ENCODE measurements at regions not wholly inside any gene's neighbourhood (a gene's known extent, or its start where the extent isn't known, plus 50 kb on each side); places are given as distances from the start of the nearest gene placed in this dataset.
"Not testable (repeated sequence)": the region's sequence is repeated elsewhere in the genome, so short reads cannot be mapped to it uniquely, and the experiment has no call there.

DNA sequence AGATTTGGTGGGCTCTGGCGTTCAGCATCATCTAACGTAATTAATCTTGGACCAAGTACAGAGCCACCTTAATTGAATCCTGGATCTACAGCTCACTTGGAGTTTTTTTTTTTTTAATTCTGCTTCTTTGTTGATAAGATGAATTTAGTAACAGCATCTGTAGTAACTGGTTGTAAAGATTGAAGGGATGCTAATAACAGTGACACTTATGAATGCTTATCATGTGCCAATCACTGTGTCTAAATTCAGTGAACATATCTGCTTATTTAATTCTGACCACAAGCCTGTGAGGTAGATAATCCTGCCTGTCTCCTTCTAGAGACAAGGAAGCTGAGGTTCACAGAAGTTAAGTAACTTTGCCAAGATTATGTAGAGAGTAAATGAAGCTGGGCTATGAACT, 408.0 kb downstream of the RWDD3 start:
- no peaks in the 10 kb centered on the region for H4K20me1 ChIP-seq (replicated peaks; ENCODE audit: control insufficient read depth, extremely low read depth, insufficient read depth, low read length)
- CTCF ChIA-PET, result no interaction called here
- no peaks in the 10 kb centered on the region for H3K4me1 ChIP-seq (ENCODE audit: control insufficient read depth, extremely low read depth, insufficient read depth, low read length)
- H3K27me3 ChIP-seq (ENCODE audit: control insufficient read depth in 2 of 2, insufficient read depth in 2 of 2, low read length in 2 of 2), result no peaks in the 10 kb centered on the region
- dilution Hi-C loops (cut with MboI; ENCODE audit: extremely low pct_ligation_motif_present, low sequenced_read_pairs), result no loop called here
- no peak overlapping the region for H3K9ac ChIP-seq (replicated peaks; ENCODE audit: extremely low read depth, insufficient read depth, low read length)
- no peak overlapping the region for H2AFZ ChIP-seq (ENCODE audit: low read depth, low read length)
- no peak overlapping the region for H3K4me3 ChIP-seq (replicated peaks in 1 of 3; ENCODE audit: insufficient read depth in 1 of 3, low read depth in 1 of 3, low read length in 3 of 3)
- H3K9me3 ChIP-seq (replicated peaks; ENCODE audit: control insufficient read depth, insufficient read depth, low read length), result no peaks in the 10 kb centered on the region
- no peaks in the 10 kb centered on the region for H3K9me1 ChIP-seq (replicated peaks; ENCODE audit: control insufficient read depth, extremely low read depth, insufficient read depth, low read length)
- intact Hi-C loops (cut with micrococcal nuclease), result no loop called here
- DNase-seq (ENCODE audit: low read depth, low spot score) (no peak), FAIRE-seq (no peak)
- no peaks in the 10 kb centered on the region for H3K36me3 ChIP-seq (ENCODE audit: control insufficient read depth in 2 of 2, extremely low read depth in 1 of 2, insufficient read depth in 2 of 2, low read length in 2 of 2)
- no peak overlapping the region for H3K4me2 ChIP-seq (ENCODE audit: insufficient read depth, low read length)
- H3K79me2 ChIP-seq (ENCODE audit: control insufficient read depth, insufficient read depth, low read length), result no peaks in the 10 kb centered on the region
- BruUV-seq (replicated peaks), result no TSS peak
- POLR2A ChIA-PET, result no interaction called here
- H3K27ac ChIP-seq (ENCODE audit: insufficient read depth, low read depth, low read length), result no peak overlapping the region
- no peak for TF ChIP-seq POLR2A (IDR thresholded peaks at IDR 0.05; ENCODE audit: low read depth, low read length)
- TF ChIP-seq EZH2 (IDR thresholded peaks at IDR 0.05; ENCODE audit: borderline replicate concordance, low read depth, low read length, severe bottlenecking), result no peak

- Histone ChIP-seq H3K4me3 (replicated peaks in 1 of 3; ENCODE audit: insufficient read depth in 1 of 3, low read depth in 1 of 3, low read length in 3 of 3) (no peak overlapping the region), H3K36me3 (ENCODE audit: control insufficient read depth in 2 of 2, extremely low read depth in 1 of 2, insufficient read depth in 2 of 2, low read length in 2 of 2) (no peaks in the 10 kb centered on the region), H3K9me1 (replicated peaks; ENCODE audit: control insufficient read depth, extremely low read depth, insufficient read depth, low read length) (no peaks in the 10 kb centered on the region), H2AFZ (ENCODE audit: low read depth, low read length) (no peak overlapping the region), H3K9ac (replicated peaks; ENCODE audit: extremely low read depth, insufficient read depth, low read length) (no peak overlapping the region), H3K9me3 (replicated peaks; ENCODE audit: control insufficient read depth, insufficient read depth, low read length) (no peaks in the 10 kb centered on the region), H3K27ac (ENCODE audit: insufficient read depth, low read depth, low read length) (no peak overlapping the region), H3K27me3 (ENCODE audit: control insufficient read depth in 2 of 2, insufficient read depth in 2 of 2, low read length in 2 of 2) (no peaks in the 10 kb centered on the region), H3K4me1 (ENCODE audit: control insufficient read depth, extremely low read depth, insufficient read depth, low read length) (no peaks in the 10 kb centered on the region), H4K20me1 (replicated peaks; ENCODE audit: control insufficient read depth, extremely low read depth, insufficient read depth, low read length) (no peaks in the 10 kb centered on the region), H3K79me2 (ENCODE audit: control insufficient read depth, insufficient read depth, low read length) (no peaks in the 10 kb centered on the region), H3K4me2 (ENCODE audit: insufficient read depth, low read length) (no peak overlapping the region)
- CTCF ChIA-PET, result no interaction called here
- DNase-seq (ENCODE audit: low read depth, low spot score), result no peak
- dilution Hi-C loops (cut with MboI; ENCODE audit: extremely low pct_ligation_motif_present, low sequenced_read_pairs), result no loop called here
- no TSS peak for BruUV-seq (replicated peaks)
- POLR2A ChIA-PET, result no interaction called here
- TF ChIP-seq, protein P1, sequence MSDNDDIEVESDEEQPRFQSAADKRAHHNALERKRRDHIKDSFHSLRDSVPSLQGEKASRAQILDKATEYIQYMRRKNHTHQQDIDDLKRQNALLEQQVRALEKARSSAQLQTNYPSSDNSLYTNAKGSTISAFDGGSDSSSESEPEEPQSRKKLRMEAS (IDR thresholded peaks at IDR 0.05; ENCODE audit: insufficient read depth, insufficient read length), result no peak
- no peak for TF ChIP-seq POLR2A (IDR thresholded peaks at IDR 0.05; ENCODE audit: low read depth, low read length)
- TF ChIP-seq EZH2 (IDR thresholded peaks at IDR 0.05; ENCODE audit: borderline replicate concordance, low read depth, low read length, severe bottlenecking), result no peak
- no peak for TF ChIP-seq JUN (IDR thresholded peaks at IDR 0.05; ENCODE audit: borderline replicate concordance, insufficient read depth, insufficient read length, low read depth)
- TF ChIP-seq FOS (IDR thresholded peaks at IDR 0.05; ENCODE audit: borderline replicate concordance, insufficient read depth, low read length), result no peak
- TF ChIP-seq MYC (IDR thresholded peaks at IDR 0.05; ENCODE audit: low read depth, low read length), result no peak
- TF ChIP-seq POLR2AphosphoS5 (IDR thresholded peaks at IDR 0.05; ENCODE audit: insufficient read depth, low read depth, low read length), result no peak
- no peak for TF ChIP-seq CTCF (IDR thresholded peaks at IDR 0.05; ENCODE audit: extremely low read depth in 1 of 2, insufficient read depth in 1 of 2, low read depth in 1 of 2, low read length in 2 of 2)
- TF ChIP-seq GATA2 (IDR thresholded peaks at IDR 0.05; ENCODE audit: insufficient read depth, insufficient read length, low read depth, low read length), result no peak
- intact Hi-C loops (cut with micrococcal nuclease), result no loop called here
- FAIRE-seq, result no peak
These were observed 409.1 kb downstream of the RWDD3 start for GRCh38 chr1:95643071-95643470.

GRCh38 chr1:95645126-95645525, 411.1 kb downstream of the RWDD3 start:
- H3K9me1 ChIP-seq (replicated peaks; ENCODE audit: control insufficient read depth, extremely low read depth, insufficient read depth, low read length); intact Hi-C loops (cut with micrococcal nuclease); dilution Hi-C loops (cut with MboI; ENCODE audit: extremely low pct_ligation_motif_present, low sequenced_read_pairs); H3K27ac ChIP-seq (ENCODE audit: insufficient read depth, low read depth, low read length); H3K9ac ChIP-seq (replicated peaks; ENCODE audit: extremely low read depth, insufficient read depth, low read length); BruUV-seq (replicated peaks); H2AFZ ChIP-seq (ENCODE audit: low read depth, low read length); H3K4me3 ChIP-seq (replicated peaks in 1 of 3; ENCODE audit: insufficient read depth in 1 of 3, low read depth in 1 of 3, low read length in 3 of 3); FAIRE-seq; H3K27me3 ChIP-seq (ENCODE audit: control insufficient read depth in 2 of 2, insufficient read depth in 2 of 2, low read length in 2 of 2); DNase-seq (ENCODE audit: low read depth, low spot score); H3K9me3 ChIP-seq (replicated peaks; ENCODE audit: control insufficient read depth, insufficient read depth, low read length); POLR2A ChIA-PET; H3K4me2 ChIP-seq (ENCODE audit: insufficient read depth, low read length); H3K79me2 ChIP-seq (ENCODE audit: control insufficient read depth, insufficient read depth, low read length); CTCF ChIA-PET; H3K36me3 ChIP-seq (ENCODE audit: control insufficient read depth in 2 of 2, extremely low read depth in 1 of 2, insufficient read depth in 2 of 2, low read length in 2 of 2); H4K20me1 ChIP-seq (replicated peaks; ENCODE audit: control insufficient read depth, extremely low read depth, insufficient read depth, low read length); H3K4me1 ChIP-seq (ENCODE audit: control insufficient read depth, extremely low read depth, insufficient read depth, low read length): not testable (repeated sequence)

Measured in endothelial cell of umbilical vein (primary cell).